Right lobe of liver (tissue), 4 donors: ENCODE measurements at regions not wholly inside any gene's neighbourhood (a gene's known extent, or its start where the extent isn't known, plus 50 kb on each side); places are given as distances from the start of the nearest gene placed in this dataset.

Experiments
- CTCF ChIP-seq, 4 donors: fragments of 200-600 bp in 3 of 4; fragments of 450-650 bp in 1 of 4; IDR thresholded peaks; one replicate each; pipeline versions ENCODE4 v1.5.1 to v1.8.0; 2016 to 2022; ENCODE audit warnings: antibody characterized with exemption in 4 of 4, mild to moderate bottlenecking in 2 of 4
- POLR2A ChIP-seq: fragments of 450-650 bp; IDR thresholded peaks from one replicate; pipeline ENCODE4 v1.6.1; 2017; ENCODE audit warnings: antibody characterized with exemption, mild to moderate bottlenecking
- donor health status: DM: no; HTN: no; CAD: no.
- donor health status: DM: no; HTN: no; CAD: no.
- donor health status: DM: no; HTN: yes; CAD: no.

GRCh38 chr4:148951346-148951745 lies 509.1 kb upstream of the NR3C2 start:
- TF ChIP-seq CTCF (IDR thresholded peaks at IDR 0.05) (no peak), POLR2A (no peak)
